CD4-positive, alpha-beta T cell (primary cell): ENCODE measurements at regions not wholly inside any gene's neighbourhood (a gene's known extent, or its start where the extent isn't known, plus 50 kb on each side); places are given as distances from the start of the nearest gene placed in this dataset.

Experiments used
- ATAC-seq: fragments of 200-7000 bp; cut with Tn5 transposase; one replicate; pipeline ENCODE4 v1.10.0; 2022; ENCODE audit warnings: mild to moderate bottlenecking; ENCODE audit not compliant: poor library complexity
- CTCF ChIA-PET: fragments of 350-600 bp; sonication (Branson Sonifier 250); formaldehyde crosslinking; loops from one replicate; lab custom pipeline; 2021; ENCODE audit warnings: antibody characterized with exemption, inconsistent platforms; lab: Charles Lee
- POLR2A ChIA-PET: fragments of 350-600 bp; sonication (Branson Sonifier 250); formaldehyde crosslinking; loops from one replicate; lab custom pipeline; 2021; ENCODE audit warnings: antibody characterized with exemption, inconsistent platforms; lab: Charles Lee
- DNase-seq, 14 experiments: peaks; one replicate each; pipeline ENCODE4 v3.0.0-alpha.2; 2013 to 2020; ENCODE audit warnings: mixed read lengths in 2 of 14
- H3K27ac ChIP-seq, 2 donors: one replicate each; pipeline versions ENCODE4 v1.5.1 to v1.7.0; 2013; ENCODE audit warnings: low read length in 2 of 2, low read depth in 1 of 2, mild to moderate bottlenecking in 1 of 2
- H3K27me3 ChIP-seq, 2 experiments: 1 replicate in 1 of 2; 2 replicates in 1 of 2; pipeline versions ENCODE4 v1.6.1 to v1.7.0; 2013; ENCODE audit warnings: low read length in 2 of 2, control low read depth in 1 of 2, mild to moderate bottlenecking in 1 of 2, moderate library complexity in 1 of 2; ENCODE audit not compliant: insufficient read depth in 2 of 2, control insufficient read depth in 1 of 2
- H3K36me3 ChIP-seq: one replicate; pipeline ENCODE4 v1.6.1; 2013; ENCODE audit warnings: low read length, control low read depth; ENCODE audit not compliant: insufficient read depth
- H3K4me1 ChIP-seq: one replicate; pipeline ENCODE4 v1.6.1; 2013; ENCODE audit warnings: low read length, control low read depth; ENCODE audit not compliant: insufficient read depth
- H3K4me3 ChIP-seq: one replicate; pipeline ENCODE4 v1.5.1; 2013; ENCODE audit warnings: mild to moderate bottlenecking, low read length, moderate library complexity
- H3K9me3 ChIP-seq, 2 experiments: 1 replicate in 1 of 2; 2 replicates in 1 of 2; pipeline versions ENCODE4 v1.6.1 to v1.7.0; 2013; ENCODE audit warnings: low read length in 2 of 2, mild to moderate bottlenecking in 2 of 2, control low read depth in 1 of 2, moderate library complexity in 1 of 2; ENCODE audit not compliant: control insufficient read depth in 1 of 2, insufficient read depth in 1 of 2
- H3K27ac Mint-ChIP-seq: one replicate; pipeline ENCODE4 v1.8.0; 2020; ENCODE audit warnings: mixed read lengths
- H3K27me3 Mint-ChIP-seq: one replicate; pipeline ENCODE4 v1.8.0; 2021; ENCODE audit warnings: mixed read lengths
- H3K36me3 Mint-ChIP-seq: one replicate; pipeline ENCODE4 v1.8.0; 2021; ENCODE audit warnings: low read depth, mixed read lengths
- H3K4me1 Mint-ChIP-seq: one replicate; pipeline ENCODE4 v1.8.0; 2021; ENCODE audit warnings: low read depth, mixed read lengths
- H3K4me3 Mint-ChIP-seq: one replicate; pipeline ENCODE4 v1.8.0; 2020; ENCODE audit warnings: mild to moderate bottlenecking, mixed read lengths
- H3K9me3 Mint-ChIP-seq: one replicate; pipeline ENCODE4 v1.8.0; 2020; ENCODE audit warnings: mixed read lengths
- CTCF ChIP-seq: fragments of 200-600 bp; IDR thresholded peaks from one replicate; pipeline ENCODE4 v1.8.0; 2022; ENCODE audit warnings: antibody characterized with exemption, mild to moderate bottlenecking
- intact Hi-C, 2 experiments: fragments of 100-400 bp; cut with DNase I in 1 of 2; cut with micrococcal nuclease in 1 of 2; formaldehyde crosslinking; loops; one replicate each; pipeline versions ENCODE4 v1.15.1 to v1.9.0; 2023 to 2025; cut with DNase I, micrococcal nuclease

GRCh38 chr15:95259513-95259912 is 1028.2 kb downstream of the MCTP2 start:
- CTCF ChIA-PET = no interaction called here
- intact Hi-C loops = no loop called here
- TF ChIP-seq CTCF = peak; percentile 74

GRCh38 chr15:95259965-95260364 is 1028.6 kb downstream of the MCTP2 start:
- H3K27me3 ChIP-seq = peaks cover 0 to 6% of the 10 kb centered on the region in 2 experiments
- no peak for ATAC-seq
- no peak overlapping the region for H3K4me3 ChIP-seq
- no peaks in the 10 kb centered on the region for H3K36me3 Mint-ChIP-seq
- no peaks in the 10 kb centered on the region for H3K36me3 ChIP-seq
- no peak overlapping the region for H3K27ac ChIP-seq
- H3K4me3 Mint-ChIP-seq = no peak overlapping the region
- no peak overlapping the region for H3K27ac Mint-ChIP-seq
- no peaks in the 10 kb centered on the region for H3K9me3 Mint-ChIP-seq
- no peak for TF ChIP-seq CTCF
- ChIA-PET POLR2A (no interaction called here), CTCF (no interaction called here)
- peaks cover 38% of the 10 kb centered on the region for H3K27me3 Mint-ChIP-seq
- H3K4me1 Mint-ChIP-seq = no peaks in the 10 kb centered on the region
- no peaks in the 10 kb centered on the region for H3K4me1 ChIP-seq
- intact Hi-C loops = loop anchor here in 1 of 2 experiments (2.0 kb wide), 1 partner anchor 1975 kb away; no protein-coding TSS in a partner anchor
- H3K9me3 ChIP-seq = no peaks in the 10 kb centered on the region
- no peak for DNase-seq

More at GRCh38 chr15:95259513-95259912, 1028.2 kb downstream of the MCTP2 start:
- Histone ChIP-seq H3K4me3 (no peak overlapping the region), H3K9me3 (no peaks in the 10 kb centered on the region), H3K27me3 (peaks cover 0 to 6% of the 10 kb centered on the region in 2 experiments), H3K36me3 (no peaks in the 10 kb centered on the region), H3K4me1 (no peaks in the 10 kb centered on the region), H3K27ac (no peak overlapping the region)
- no peaks in the 10 kb centered on the region for H3K36me3 Mint-ChIP-seq
- no peak for ATAC-seq
- no peaks in the 10 kb centered on the region for H3K9me3 Mint-ChIP-seq
- H3K27ac Mint-ChIP-seq = no peak overlapping the region
- no peak overlapping the region for H3K4me3 Mint-ChIP-seq
- H3K27me3 Mint-ChIP-seq = peaks cover 38% of the 10 kb centered on the region
- DNase-seq = peak; percentile 11 to 71 (median 25)
- no peaks in the 10 kb centered on the region for H3K4me1 Mint-ChIP-seq
- POLR2A ChIA-PET = no interaction called here

GRCh38 chr15:95260856-95261255 is 1029.5 kb downstream of the MCTP2 start:
- Mint-ChIP-seq H3K9me3 (no peaks in the 10 kb centered on the region), H3K27me3 (peaks cover 38% of the 10 kb centered on the region), H3K36me3 (no peaks in the 10 kb centered on the region), H3K27ac (no peak overlapping the region), H3K4me1 (no peaks in the 10 kb centered on the region), H3K4me3 (no peak overlapping the region)
- Histone ChIP-seq H3K4me1 (no peaks in the 10 kb centered on the region), H3K27me3 (peaks cover 0 to 6% of the 10 kb centered on the region in 2 experiments), H3K27ac (no peak overlapping the region), H3K4me3 (no peak overlapping the region), H3K9me3 (no peaks in the 10 kb centered on the region), H3K36me3 (no peaks in the 10 kb centered on the region)
- ATAC-seq (no peak), DNase-seq (no peak)
- POLR2A ChIA-PET = no interaction called here
- TF ChIP-seq CTCF = no peak
- CTCF ChIA-PET = no interaction called here
- intact Hi-C loops = loop anchor here in 1 of 2 experiments (2.0 kb wide), 1 partner anchor 1974 kb away; no protein-coding TSS in a partner anchor
